CD4-positive, alpha-beta T cell treated with Interleukin-4 for 4 hours (primary cell): ENCODE measurements at regions not wholly inside any gene's neighbourhood (a gene's known extent, or its start where the extent isn't known, plus 50 kb on each side); places are given as distances from the start of the nearest gene placed in this dataset.

ENCODE experiments used
- DNase-seq: peaks from one replicate; pipeline ENCODE4 v3.0.0-alpha.2; 2020

DNA sequence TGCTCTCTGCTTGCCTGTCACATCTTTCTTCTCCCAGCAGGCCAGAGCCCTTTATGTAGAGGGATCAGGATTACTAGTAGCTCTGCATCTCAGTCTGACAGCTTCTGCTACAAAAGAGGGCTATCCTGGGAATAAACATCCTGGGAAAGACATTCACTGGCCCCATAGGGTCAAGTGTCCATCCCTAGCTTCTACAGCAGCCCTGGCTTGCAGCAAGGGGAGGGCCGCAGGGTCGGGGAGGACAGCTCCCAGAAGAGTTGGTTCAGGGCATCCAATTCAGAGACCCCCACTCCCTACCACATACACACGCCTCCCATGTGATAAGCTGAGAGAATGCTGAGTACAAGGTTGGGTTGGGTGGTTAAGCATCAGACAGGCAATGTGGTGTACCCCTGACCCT lies 154.1 kb upstream of the PDE10A start:
- DNase-seq: no peak

DNA sequence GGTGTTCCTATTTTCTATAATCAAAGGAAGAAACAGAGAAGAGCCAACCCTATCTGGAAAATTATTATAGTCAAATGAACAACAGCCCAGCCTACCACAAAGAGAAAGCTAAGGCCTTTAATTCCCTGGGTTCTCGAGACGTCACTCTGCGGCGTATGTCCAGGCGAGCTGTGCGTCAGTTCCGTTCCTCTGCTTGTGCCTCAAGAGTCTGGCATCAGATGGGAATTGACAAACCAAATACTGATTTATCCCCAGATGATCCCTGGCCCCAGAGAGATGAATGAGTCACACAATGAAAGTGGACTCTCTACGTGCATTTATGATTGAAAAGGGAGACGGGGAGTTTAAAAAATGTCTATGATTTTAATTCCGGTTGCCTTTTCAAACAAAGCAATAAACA lies 151.6 kb upstream of the PDE10A start:
- no peak for DNase-seq

DNA sequence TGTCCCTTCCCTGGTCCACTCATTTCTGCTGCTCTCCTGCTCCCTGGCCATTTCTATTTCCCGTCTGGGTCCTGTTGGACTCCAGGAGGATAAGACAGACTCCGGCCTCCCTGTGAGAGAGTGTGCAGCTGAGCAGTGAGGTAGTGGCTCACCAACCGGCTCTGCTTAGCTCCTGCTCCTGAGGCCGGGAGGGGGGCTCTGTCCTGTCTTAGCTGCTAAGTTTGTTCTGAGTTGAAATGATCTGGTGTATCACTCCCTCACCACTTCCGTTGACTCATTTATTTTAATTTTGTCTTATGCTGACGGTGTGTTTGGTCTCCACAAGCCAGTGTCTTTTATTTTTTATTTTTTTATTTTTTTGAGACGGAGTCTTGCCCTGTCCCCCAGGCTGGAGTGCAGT lies 148.5 kb upstream of the PDE10A start:
- DNase-seq: no peak

- DNase-seq: no peak
These were observed 145.0 kb upstream of the PDE10A start for GRCh38 chr6:165808021-165808420.

DNA sequence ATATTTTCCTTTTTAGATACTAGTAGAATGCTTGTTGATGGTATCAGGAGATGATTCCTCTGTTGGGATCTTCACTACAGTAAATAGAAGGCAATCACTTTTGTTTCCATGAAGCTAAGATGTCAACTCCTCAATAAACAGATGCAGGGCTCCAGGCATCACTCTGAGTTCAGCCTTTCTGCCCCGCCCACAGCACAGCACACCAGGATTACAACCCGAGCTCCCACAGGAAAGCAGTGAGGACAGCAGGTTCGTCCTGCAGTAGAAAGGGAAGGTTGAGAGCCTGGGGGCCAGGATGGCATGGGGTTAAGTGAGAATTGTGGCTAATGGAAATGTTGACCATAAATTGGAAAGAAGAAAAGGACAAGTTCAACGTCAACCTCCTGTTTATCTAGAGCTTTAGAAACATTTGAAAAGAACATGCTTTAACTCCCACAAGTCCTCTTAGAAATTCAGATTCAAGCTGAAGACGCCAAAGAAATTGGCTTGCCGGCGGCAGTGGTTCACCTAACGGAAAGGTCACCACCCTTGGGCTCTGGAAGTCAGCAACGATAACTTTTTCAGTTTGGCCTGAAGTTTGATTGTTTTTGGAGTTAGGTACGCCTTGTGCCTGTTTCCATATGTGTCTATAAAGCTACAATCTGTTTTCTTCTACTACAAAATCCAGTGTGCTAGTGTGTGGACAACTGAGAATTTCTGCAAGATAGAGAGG lies 144.4 kb upstream of the PDE10A start:
- DNase-seq: no peak

GRCh38 chr6:165806126-165806810 lies 143.2 kb upstream of the PDE10A start:
- DNase-seq: no peak

DNA sequence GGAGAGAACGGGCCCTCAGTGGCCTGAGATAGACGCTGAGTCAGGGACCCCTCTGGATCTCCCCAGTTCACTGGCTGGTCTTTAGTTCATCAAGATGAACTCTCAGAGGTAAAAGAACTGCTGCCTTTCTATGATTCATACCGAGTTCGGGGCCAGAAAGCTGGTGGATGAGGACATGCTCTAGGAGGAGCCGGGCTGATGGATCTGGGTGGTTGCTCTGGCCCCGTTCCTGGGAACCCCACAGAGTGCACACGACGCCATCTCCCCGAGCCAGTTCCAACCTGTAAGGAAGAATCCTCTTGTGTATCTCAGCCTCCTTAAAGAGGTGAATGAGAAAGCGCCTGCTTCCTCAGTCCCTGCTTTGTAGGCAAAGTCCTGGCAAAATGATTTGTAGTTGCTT lies 142.6 kb upstream of the PDE10A start:
- no peak for DNase-seq

DNA sequence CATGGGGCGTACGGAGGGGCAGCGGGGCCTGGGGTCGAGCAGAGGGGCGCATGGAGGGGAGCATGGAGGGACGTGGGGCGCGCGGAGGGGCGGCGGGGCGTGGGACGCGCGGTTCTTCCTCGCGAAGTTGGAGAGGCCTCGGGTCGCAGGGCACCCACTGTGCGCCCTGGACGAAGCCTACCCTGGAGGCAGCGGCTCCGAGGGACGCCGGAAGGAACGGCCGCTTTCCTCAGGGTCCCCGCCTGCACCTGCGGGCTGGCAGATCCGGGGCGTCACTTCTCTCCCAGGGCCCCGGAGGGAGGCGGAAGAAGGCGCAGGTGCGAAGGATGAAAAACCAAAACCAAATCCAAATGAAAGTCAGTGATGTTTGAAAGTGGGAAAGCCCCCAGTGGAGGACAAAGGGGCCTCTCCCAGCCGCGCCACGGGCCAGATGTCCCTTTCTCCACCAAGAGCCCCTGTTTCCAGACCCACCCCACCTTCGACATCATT lies 142.1 kb upstream of the PDE10A start:
- DNase-seq: no peak

- no peak for DNase-seq
These were observed 141.5 kb upstream of the PDE10A start for GRCh38 chr6:165804331-165805066.

DNA sequence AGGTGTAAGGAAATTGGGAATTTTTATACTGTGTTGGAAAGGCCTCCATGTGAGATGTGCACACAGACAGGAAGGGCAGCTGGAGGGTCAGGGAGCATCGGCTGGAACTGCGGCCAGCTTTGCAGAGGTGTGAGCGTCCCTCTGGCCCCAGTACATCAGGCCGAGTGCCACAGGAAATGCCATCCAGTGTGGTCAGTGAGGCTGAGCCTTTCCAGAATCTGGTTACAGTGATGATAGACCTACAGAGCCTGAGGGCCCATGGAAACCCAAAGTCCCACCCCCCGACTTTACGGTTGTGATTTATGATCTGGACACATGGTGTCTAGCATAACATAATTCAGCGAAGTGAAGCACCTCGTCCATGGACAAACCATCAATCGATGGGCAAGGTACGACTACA lies 137.3 kb upstream of the PDE10A start:
- no peak for DNase-seq

DNA sequence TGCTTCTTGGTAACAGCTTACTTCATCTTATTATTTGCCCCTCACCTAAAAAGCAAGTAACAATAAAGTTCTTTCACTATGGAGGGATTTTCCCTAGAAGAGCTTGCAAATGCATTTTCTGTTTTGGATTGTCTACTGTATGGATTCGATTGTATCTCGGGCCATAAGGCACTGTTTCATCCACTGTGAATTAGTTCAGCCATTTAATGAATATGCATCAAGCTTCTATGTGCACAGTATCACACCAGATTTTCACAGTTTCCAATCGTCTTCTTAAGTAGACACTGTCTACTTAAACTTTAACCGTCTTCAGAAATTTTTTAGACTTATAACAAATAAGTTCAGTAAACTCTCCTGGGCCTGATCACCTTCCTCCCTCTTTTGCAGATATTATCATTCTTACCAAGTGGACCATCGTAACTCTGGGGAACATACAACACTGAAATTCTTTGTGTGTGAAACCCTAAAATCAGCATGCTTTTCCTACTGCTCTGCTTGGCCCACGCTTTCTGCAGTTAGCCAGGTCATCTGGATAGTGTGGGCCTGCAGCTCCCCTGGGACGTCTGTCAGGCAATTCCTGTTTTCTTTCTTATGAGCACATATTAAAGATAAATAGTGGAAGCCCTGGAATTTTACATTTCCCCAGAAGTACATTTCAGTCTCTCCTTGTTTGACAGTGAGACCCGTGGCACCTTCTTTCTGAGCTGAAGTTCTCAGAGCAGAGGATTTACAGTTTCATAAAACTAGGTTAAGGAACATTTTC lies 136.5 kb upstream of the PDE10A start:
- DNase-seq: no peak

GRCh38 chr6:165798991-165799390 lies 135.9 kb upstream of the PDE10A start:
- no peak for DNase-seq

GRCh38 chr6:165794179-165794601 lies 131.1 kb upstream of the PDE10A start:
- no peak for DNase-seq

GRCh38 chr6:165793287-165793825 lies 130.3 kb upstream of the PDE10A start:
- DNase-seq: no peak

DNA sequence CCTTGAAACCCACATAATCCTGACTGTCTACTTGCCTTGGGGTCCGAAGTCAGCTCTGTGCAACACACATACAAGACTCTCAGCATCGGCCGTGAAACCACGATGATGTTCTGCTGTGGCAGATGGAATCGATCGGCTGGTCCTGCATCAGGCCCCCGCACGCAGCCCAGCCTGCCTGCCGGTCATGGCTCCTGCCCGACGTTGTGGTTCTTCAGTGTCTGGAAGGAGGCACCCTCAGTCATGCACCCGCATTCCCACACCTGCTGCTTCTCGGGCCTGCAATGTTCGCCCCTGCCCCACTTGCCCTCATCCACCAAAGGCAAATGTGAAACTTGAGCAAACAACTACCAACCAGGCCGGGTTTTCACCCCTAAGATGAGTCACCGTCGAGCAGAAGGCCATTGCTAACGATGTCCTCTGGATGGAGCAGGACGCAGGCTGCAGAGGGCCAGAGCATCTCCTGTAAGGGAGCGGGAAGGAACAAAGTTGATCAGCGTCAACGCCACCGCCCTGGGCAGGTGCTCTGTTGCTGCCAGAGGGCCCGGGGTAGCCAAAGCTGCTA lies 128.9 kb upstream of the PDE10A start:
- DNase-seq: no peak

GRCh38 chr6:165791306-165791705 lies 128.3 kb upstream of the PDE10A start:
- DNase-seq: no peak

DNA sequence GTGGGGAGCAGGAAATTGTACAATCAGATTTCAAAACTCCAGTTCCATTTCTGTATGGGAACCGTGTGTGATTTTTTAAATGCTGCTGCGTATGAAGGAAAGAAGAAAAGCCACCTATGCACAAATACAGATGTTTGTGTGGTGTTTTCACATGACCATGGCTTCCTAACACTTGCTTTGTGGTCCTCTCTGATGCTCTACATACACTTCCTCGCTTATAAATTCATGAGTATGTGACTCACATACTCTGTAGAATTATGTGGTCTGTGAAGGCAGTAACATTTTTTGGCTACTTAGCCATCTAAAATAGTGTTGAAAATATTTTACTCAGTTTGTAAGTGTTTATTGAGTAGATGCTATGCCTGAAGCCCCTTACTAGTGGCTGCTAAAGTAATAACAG lies 119.8 kb upstream of the PDE10A start:
- no peak for DNase-seq

- DNase-seq: no peak
These were observed 119.1 kb upstream of the PDE10A start for GRCh38 chr6:165782134-165782533.

GRCh38 chr6:165777680-165778079 lies 114.6 kb upstream of the PDE10A start:
- no peak for DNase-seq

DNA sequence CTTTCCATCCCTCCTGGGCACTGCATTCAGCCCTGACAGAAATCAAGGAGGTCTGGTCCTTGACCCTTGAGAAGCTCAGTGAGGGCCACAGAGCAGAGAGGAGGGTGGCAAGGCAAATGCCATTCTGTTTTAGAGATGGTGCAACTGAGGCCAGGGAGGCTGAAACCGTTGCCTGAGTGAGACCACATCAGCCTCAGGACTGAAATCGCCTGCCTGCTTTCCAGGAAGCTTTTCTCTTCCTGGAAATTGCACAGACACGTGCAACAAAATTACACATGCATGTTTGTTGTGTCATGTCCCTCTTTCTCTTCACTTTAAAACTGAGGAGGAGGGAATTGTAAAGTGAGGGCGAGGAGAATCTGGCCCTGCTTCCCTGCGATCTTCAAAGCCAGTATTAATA lies 113.7 kb upstream of the PDE10A start:
- no peak for DNase-seq

GRCh38 chr6:165775721-165776120 lies 112.7 kb upstream of the PDE10A start:
- no peak for DNase-seq

GRCh38 chr6:165774903-165775601 lies 112.0 kb upstream of the PDE10A start:
- no peak for DNase-seq
